Natural killer cell treated with Interleukin-12 subunit alpha and Interleukin-12 subunit beta and Interleukin-15 and Interleukin-18, amount 100 ng/mL, for 72 hours (primary cell): ENCODE measurements at regions not wholly inside any gene's neighbourhood (a gene's known extent, or its start where the extent isn't known, plus 50 kb on each side); places are given as distances from the start of the nearest gene placed in this dataset.

Source experiments
- ATAC-seq, 2 donors: fragments of 150-1000 bp; cut with Tn5 transposase in 1 of 2; sonication (Bioruptor Pico), chemical (Tn5 transposase) in 1 of 2; 2 replicates each; pipeline ENCODE4 v1.10.0; 2021
- DNase-seq: peaks from one replicate; pipeline ENCODE4 v3.0.0; 2022; ENCODE audit warnings: low spot score
- H3K27ac Mint-ChIP-seq, 2 donors: 1 replicate in 1 of 2; 2 replicates in 1 of 2; pipeline ENCODE4 v1.8.0; 2022; ENCODE audit warnings: mixed read lengths in 2 of 2, mild to moderate bottlenecking in 1 of 2, moderate library complexity in 1 of 2
- H3K27me3 Mint-ChIP-seq, 2 donors: 1 replicate in 1 of 2; 2 replicates in 1 of 2; pipeline ENCODE4 v1.8.0; 2022; ENCODE audit warnings: mixed read lengths in 2 of 2
- H3K36me3 Mint-ChIP-seq: one replicate; pipeline ENCODE4 v1.8.0; 2022; ENCODE audit warnings: mixed read lengths
- H3K4me1 Mint-ChIP-seq, 2 donors: 1 replicate in 1 of 2; 2 replicates in 1 of 2; pipeline ENCODE4 v1.8.0; 2022; ENCODE audit warnings: low read depth in 2 of 2, mixed read lengths in 2 of 2, mild to moderate bottlenecking in 1 of 2
- H3K4me3 Mint-ChIP-seq: one replicate; pipeline ENCODE4 v1.8.0; 2022; ENCODE audit warnings: mixed read lengths
- H3K9me3 Mint-ChIP-seq: 2 replicates; pipeline ENCODE4 v1.8.0; 2022; ENCODE audit warnings: mixed read lengths

DNA sequence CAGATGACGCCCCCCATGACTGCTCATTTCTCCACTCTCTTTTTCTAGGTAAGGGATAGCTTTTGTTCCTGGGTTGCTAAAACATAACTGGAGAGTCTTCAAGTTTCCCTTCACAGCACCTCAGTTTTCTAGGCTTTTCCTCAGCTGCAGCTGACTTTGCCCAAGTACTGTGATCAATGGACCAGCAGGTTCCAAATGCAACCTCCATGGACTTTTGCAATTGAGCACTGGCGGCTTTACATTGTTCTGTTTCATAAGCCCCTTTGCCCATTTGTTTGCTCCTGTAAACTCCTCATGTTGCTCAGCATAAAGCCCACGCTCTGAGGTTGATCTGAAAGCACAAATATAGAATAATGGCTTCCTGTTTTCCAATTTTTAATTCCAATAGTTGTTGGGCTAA is 291.6 kb downstream of the IRS1 start:
- ATAC-seq (no peak), DNase-seq (no peak)
- H3K9me3 Mint-ChIP-seq, result peaks cover 8% of the 10 kb centered on the region
- no peak overlapping the region for H3K27ac Mint-ChIP-seq
- H3K4me1 Mint-ChIP-seq, result no peaks in the 10 kb centered on the region
- no peaks in the 10 kb centered on the region for H3K27me3 Mint-ChIP-seq
- H3K36me3 Mint-ChIP-seq, result no peaks in the 10 kb centered on the region
- H3K4me3 Mint-ChIP-seq, result no peak overlapping the region

DNA sequence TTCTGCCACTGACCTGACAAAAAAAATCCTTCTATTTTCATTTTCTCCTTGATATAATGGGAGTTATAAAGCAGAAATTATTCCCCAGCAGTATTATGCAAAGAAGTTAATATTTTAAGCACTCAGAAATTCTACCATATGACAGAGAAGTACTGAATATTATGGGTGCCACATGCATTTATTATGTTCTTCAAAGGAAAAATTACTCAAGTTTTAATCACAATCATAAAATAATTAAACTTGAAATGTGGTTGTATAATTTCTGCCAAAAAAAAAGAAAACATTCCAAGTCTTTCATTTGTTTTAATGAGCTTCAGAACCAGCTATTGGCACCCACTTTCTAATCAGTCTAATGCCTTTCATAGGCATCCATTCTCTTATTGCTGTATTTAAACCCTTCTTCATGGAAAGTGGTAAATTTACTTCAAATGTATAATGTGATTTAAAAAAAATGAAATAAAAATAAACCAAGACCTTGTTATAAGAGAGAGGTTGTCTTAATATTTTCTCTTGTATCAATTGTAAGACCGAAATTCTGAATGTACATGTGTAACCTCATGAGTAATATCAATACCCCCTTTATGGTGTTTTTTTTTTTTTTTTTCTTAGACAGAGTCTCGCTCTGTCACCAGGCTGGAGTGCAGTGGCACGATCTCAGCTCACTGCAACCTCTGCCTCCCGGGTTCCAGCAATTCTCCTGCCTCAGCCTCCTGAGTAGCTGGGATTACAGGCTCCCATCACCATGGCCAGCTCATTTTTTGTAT is 302.3 kb downstream of the IRS1 start:
- DNase-seq (no peak), ATAC-seq (no peak)
- Mint-ChIP-seq H3K36me3 (no peaks in the 10 kb centered on the region), H3K27ac (no peak overlapping the region), H3K4me3 (no peak overlapping the region), H3K9me3 (peaks cover 12% of the 10 kb centered on the region), H3K4me1 (no peaks in the 10 kb centered on the region), H3K27me3 (peaks cover 0 to 7% of the 10 kb centered on the region in 2 donors)

DNA sequence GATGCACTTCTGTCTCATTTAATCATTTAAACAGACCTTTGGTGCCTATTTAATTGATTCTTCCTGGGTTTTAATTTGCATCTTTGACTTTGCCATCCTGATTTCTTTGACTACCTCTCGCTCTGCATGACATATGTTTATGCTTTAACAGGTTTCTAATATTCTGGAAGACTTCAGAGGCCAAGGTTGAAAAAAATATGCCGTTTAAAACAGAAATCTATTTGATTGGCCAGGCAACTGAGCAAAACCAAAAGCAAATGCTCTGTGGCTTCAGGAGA is 303.4 kb downstream of the IRS1 start:
- H3K27ac Mint-ChIP-seq, result no peak overlapping the region

DNA sequence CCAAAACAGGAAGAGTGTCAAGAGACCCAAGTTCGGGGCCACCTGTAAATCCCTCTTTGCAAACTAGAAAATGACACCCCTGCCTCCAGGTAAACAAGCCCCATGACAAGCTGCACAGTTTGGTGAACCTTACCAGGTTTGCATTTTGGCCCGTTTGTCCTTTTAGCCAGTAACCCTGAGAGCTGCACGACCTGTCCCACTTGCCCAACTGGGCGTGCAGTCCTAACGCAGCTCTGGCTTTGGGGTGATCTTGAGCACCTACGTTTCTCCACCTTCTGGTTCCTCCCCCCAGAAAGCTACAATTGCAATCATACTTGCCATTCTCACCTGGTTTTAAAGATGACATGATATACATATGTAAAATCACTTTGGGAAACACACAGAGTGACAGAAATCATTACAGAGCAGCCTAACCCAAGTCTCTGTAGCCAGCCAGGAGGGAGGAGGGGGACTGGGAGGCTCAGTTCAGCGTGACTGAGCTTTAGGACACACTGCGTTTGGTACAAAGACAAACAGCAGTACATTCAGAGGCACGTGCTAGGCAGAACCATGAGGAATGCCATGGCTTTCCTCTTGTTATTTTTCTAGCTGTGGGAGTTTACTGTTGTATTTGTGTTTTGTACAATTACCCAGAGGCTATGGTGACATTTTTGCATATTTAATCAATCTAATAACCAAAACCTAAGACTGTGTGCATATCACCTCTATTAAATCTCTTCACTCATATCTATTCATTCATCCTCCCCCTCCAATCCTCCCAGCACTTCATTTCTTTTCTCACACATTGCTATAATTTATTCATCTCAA is 304.0 kb downstream of the IRS1 start:
- Mint-ChIP-seq H3K4me3 (no peak overlapping the region), H3K9me3 (peaks cover 11% of the 10 kb centered on the region), H3K4me1 (no peaks in the 10 kb centered on the region), H3K27ac (no peak overlapping the region), H3K27me3 (peaks cover 0 to 7% of the 10 kb centered on the region in 2 donors), H3K36me3 (no peaks in the 10 kb centered on the region)
- no peak for DNase-seq
- no peak for ATAC-seq

More for the DNA sequence above, 303.4 kb downstream of the IRS1 start:
- Mint-ChIP-seq H3K4me1 (no peaks in the 10 kb centered on the region), H3K4me3 (no peak overlapping the region), H3K27me3 (peaks cover 0 to 7% of the 10 kb centered on the region in 2 donors), H3K9me3 (peaks cover 12% of the 10 kb centered on the region), H3K36me3 (no peaks in the 10 kb centered on the region)
- DNase-seq (no peak), ATAC-seq (no peak)

DNA sequence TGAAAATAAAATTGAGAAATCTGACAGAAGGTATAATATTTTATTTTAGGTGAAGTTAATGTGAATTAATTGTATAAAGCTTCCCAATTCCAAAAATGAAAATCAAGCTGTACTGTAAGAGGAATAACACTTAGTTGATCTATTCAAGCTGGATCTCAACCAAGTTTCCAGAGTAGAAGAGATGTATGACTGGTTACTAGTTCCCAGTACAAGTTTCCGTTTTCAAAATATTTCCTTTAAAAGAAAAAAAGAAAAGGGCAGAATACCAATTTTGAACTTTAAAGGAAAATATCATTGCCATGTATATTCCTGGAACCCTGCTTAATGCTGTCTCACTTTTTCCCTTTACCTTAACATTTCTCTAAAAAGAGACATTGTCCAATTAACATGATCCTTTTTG is 308.5 kb downstream of the IRS1 start:
- Mint-ChIP-seq H3K4me3 (no peak overlapping the region), H3K4me1 (no peaks in the 10 kb centered on the region), H3K36me3 (no peaks in the 10 kb centered on the region), H3K27me3 (no peaks in the 10 kb centered on the region), H3K9me3 (no peaks in the 10 kb centered on the region), H3K27ac (no peak overlapping the region)
- DNase-seq (no peak), ATAC-seq (no peak)

DNA sequence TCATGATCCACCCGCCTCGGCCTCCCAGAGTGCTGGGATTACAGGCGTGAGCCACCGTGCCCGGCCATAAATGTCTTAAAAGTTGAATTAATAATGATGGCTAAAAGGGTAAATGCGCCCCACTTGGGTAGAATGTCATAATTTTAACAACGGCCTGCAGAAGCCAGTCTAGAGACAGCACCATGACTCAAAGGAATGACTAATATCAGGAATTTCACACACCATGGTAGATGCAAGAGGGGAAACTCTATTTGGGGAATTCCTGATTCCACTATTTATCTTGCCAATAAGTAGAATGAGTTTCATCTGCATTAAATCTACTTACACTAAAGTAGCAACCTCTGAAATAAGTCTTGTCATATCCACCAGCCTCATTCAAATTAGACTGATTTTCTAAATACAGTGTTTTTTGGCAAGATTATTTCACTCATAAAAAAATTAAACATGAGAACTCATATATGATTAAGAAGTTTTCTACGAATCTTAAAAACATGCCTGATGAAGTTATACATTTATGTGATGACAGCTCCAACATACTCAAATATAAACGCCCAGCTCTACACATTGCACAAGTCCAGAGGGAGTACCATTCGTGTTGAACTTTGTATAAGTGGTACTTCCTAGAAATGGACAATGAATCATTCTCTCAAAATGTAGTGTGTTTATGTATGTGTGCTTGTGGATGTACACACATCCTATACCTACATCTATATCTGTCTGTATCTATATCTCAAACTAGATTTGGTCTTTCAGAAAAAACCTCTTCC is 309.7 kb downstream of the IRS1 start:
- ATAC-seq, result peak in 1 of 2 donors; percentile 43
- no peak overlapping the region for H3K27ac Mint-ChIP-seq
- H3K36me3 Mint-ChIP-seq, result no peaks in the 10 kb centered on the region
- H3K27me3 Mint-ChIP-seq, result no peaks in the 10 kb centered on the region
- no peak for DNase-seq
- no peak overlapping the region for H3K4me3 Mint-ChIP-seq
- H3K9me3 Mint-ChIP-seq, result no peaks in the 10 kb centered on the region
- no peaks in the 10 kb centered on the region for H3K4me1 Mint-ChIP-seq

DNA sequence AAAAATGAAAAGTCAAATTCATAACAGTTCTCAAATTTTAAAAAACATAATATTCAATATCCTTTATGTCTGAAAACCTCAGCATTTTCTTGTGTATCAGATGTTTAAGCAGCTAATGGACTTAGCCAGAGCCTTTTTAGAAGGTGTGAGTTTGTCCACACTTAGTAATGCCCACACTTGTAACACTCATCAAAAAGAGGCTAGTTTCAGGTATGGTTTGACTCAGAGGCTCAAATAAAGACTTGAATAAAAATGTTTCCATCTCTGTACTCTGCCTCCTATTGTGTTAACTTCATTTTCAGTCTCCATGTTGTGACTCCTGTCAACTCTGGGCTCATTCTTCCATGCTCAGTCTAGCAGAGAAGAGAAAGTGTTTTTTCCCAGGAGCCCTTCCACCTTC is 311.6 kb downstream of the IRS1 start:
- Mint-ChIP-seq H3K36me3 (no peaks in the 10 kb centered on the region), H3K27me3 (peaks cover 0 to 8% of the 10 kb centered on the region in 2 donors), H3K27ac (no peak overlapping the region), H3K9me3 (no peaks in the 10 kb centered on the region), H3K4me1 (no peaks in the 10 kb centered on the region), H3K4me3 (no peak overlapping the region)
- ATAC-seq (no peak), DNase-seq (no peak)

DNA sequence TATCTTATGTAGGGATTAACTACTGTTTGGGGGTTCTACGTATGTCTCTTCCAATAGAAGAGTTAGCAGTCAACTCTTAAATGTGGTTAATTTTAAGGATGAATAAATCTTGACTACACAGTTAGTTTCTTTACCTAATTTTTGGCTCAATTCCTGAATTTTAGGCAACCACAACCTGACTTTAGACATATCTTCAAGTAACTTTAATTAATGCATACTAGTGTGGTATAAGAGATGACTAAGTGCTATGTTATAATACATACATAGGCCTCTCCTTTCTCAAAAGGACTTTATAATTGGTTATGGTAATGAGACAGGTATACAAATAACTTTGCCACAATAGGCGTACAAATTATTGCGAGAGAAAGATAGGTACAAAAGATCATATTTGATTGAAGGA is 312.0 kb downstream of the IRS1 start:
- DNase-seq (no peak), ATAC-seq (no peak)
- H3K9me3 Mint-ChIP-seq, result no peaks in the 10 kb centered on the region
- H3K4me1 Mint-ChIP-seq, result no peaks in the 10 kb centered on the region
- peaks cover 0 to 8% of the 10 kb centered on the region in 2 donors for H3K27me3 Mint-ChIP-seq
- no peak overlapping the region for H3K27ac Mint-ChIP-seq
- H3K36me3 Mint-ChIP-seq, result no peaks in the 10 kb centered on the region
- H3K4me3 Mint-ChIP-seq, result no peak overlapping the region

DNA sequence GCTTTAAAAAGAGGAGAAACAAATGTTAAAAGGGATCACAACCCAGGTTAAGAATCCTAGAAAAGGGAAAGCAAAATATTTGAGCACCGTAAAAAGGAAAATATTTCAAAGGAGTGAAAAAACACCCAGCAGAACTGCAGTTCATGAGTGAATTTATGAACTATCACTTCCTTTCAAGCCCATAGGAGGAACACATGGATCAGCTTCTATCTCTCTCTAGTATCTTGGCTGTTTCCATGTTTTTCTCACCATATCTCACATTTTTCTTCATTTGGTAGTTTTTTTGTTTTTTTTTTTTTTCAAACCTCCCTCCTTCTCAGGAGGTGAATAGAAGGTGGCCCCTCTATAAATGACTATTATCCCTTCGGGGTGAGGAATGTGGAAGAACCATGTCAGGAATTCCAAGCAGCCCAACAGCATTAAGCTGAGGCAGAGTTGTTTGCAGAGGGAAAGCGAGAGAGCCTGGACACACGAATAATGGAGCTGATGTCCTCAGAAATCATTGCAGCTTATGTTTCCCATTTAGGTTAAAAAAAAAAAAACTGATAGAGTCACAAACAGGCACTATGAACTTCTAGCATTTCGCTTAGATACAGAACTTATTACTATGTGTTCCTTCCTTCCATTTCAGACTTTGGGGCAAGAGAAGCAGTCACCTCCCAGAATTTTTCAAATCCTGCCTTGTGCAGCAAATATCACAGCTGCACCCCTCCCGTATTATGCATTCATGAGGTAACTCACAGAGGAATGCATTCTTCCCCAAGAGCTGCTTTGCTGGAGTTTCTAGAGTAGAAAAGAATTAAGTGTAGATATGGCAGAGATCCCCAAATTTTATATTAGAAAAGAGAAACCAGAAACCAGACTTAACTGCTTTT is 315.6 kb downstream of the IRS1 start:
- no peak for ATAC-seq
- Mint-ChIP-seq H3K4me1 (no peaks in the 10 kb centered on the region), H3K9me3 (no peaks in the 10 kb centered on the region), H3K27ac (no peak overlapping the region), H3K36me3 (no peaks in the 10 kb centered on the region), H3K4me3 (no peak overlapping the region), H3K27me3 (peaks cover 0 to 8% of the 10 kb centered on the region in 2 donors)
- no peak for DNase-seq

DNA sequence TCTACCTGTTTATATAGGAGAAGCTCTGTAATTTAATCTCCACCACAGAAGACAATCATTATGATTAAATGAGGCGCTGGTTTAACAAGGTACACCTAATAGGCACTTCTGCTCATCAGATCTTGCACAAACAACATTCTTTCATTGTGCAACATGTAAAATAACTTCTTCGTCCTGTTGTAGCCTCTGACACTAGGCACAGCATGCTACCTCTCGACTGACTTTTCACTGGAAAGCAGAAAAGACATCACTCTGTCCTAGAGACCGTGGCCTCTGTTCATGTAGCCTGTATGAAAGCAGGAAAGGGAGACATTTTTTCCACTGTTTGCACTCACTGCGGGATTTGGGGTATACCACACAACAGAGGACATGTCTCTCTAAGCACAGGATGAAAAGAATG is 316.5 kb downstream of the IRS1 start:
- ATAC-seq, result no peak
- Mint-ChIP-seq H3K27me3 (peaks cover 0 to 8% of the 10 kb centered on the region in 2 donors), H3K4me1 (no peaks in the 10 kb centered on the region), H3K9me3 (peaks cover 5% of the 10 kb centered on the region), H3K27ac (no peak overlapping the region), H3K36me3 (no peaks in the 10 kb centered on the region), H3K4me3 (no peak overlapping the region)
- no peak for DNase-seq

DNA sequence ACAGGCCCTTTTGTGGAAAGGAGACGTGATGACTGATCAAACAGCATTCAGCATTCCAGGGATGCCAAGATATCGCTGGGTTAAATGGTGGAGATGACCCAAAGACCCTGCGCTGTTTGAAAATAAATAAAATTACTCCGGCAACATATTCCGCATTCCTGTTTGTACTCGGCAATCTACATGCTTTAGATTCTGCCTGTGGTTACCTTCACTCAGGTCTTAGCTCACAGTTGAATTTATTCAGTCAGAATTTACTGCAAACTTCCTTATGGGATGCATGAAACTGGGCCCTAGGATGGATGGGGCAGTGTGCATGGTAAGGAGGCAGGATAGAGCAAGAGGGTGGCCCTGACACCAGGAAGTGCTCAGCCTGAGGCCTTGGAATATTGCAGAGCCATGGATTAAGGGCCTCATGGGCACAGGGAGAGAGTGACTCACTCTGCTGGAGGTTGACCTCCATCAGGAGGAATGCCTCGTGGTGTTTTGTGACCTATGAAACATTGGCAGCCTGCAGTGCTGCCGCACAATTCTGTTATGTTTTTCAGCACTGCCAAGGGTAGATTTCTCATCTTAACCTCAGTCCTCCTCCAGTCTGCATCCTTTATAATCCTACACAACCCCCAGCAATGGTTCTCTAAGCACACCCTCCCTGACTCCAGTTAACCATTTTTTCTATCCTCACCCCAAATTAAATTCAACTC is 321.4 kb downstream of the IRS1 start:
- no peak for DNase-seq
- no peaks in the 10 kb centered on the region for H3K4me1 Mint-ChIP-seq
- H3K27ac Mint-ChIP-seq, result no peak overlapping the region
- no peak for ATAC-seq
- no peak overlapping the region for H3K4me3 Mint-ChIP-seq
- H3K27me3 Mint-ChIP-seq, result peaks cover 0 to 2% of the 10 kb centered on the region in 2 donors
- H3K36me3 Mint-ChIP-seq, result no peaks in the 10 kb centered on the region
- peaks cover 12% of the 10 kb centered on the region for H3K9me3 Mint-ChIP-seq

DNA sequence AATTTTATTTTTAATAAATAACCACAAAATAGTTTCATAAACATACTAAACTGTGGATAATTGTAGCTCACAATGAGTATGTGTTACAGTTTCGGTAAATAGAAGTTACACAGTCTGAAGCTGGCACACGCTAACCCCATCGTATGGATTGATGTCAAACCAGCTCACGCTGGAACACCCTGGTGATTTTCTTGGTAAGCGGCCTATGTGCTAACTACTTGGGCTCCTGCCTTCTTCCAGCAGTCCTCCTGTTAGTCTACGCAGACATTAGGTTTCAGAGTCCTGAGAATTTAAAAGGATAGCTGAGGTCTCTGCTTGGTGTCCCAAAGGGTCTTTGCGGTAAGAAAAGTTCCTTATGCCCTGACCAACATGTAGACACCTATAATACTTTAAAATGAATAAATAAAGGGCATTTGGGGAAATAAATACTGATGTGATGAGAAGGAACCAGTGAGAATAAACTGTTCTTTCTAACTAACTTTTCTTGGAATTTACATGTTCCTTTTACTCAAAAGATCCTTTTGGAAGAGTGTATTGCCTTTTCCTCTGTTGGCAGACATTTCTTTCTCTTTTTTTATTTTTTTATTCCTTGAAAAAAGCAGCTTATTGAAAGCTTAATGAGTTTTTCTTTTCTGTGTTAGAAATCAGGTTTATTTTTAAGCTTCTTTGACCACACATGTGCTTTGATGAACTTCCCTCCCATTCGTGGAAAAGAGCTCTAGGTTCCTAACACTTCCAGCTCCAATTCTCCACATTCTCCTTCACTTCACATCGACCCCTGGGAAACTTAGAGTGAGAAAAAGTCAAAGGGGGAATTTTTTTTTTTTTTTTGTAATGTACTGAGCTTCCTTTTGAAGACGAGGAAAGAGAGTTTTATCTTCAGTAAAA is 322.2 kb downstream of the IRS1 start:
- Mint-ChIP-seq H3K27ac (no peak overlapping the region), H3K36me3 (no peaks in the 10 kb centered on the region), H3K4me1 (no peaks in the 10 kb centered on the region), H3K4me3 (no peak overlapping the region), H3K27me3 (no peaks in the 10 kb centered on the region), H3K9me3 (peaks cover 12% of the 10 kb centered on the region)
- no peak for ATAC-seq
- DNase-seq, result no peak
